Islet precursor cell (in vitro differentiated cells): ENCODE measurements at regions not wholly inside any gene's neighbourhood (a gene's known extent, or its start where the extent isn't known, plus 50 kb on each side); places are given as distances from the start of the nearest gene placed in this dataset.
A peak's percentile ranks its signal among the peaks of the same experiment; 100 is the strongest.

ENCODE experiments used
- DNase-seq: peaks from one replicate; pipeline ENCODE4 v3.0.0-alpha.2; 2018

- peak; percentile 65 for DNase-seq
Measured at GRCh38 chrX:10048076-10048475, 80.9 kb downstream of the CLDN34 start.

- no peak for DNase-seq
Measured at GRCh38 chrX:10048707-10049106, 81.5 kb downstream of the CLDN34 start.

DNA sequence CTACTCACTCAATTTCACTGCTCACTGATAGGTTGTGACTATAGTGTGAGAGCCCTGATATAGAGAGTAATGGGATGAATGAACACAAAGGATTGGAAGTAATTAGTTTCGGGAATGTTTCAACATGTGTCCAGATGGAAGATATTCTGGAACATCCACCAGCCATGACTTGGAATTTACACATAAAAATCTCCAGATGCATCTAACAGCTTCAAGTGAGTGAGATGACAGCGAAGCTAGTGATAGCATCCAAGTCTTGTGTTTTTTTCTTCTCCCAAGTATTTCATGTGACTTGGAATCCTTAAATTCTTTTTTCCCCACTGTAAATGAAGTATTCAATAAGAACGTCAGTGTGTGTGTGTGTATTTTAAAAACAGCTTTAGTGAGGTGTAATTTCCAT lies 82.1 kb downstream of the CLDN34 start:
- no peak for DNase-seq

- no peak for DNase-seq
Measured at GRCh38 chrX:10050481-10050880, 83.3 kb downstream of the CLDN34 start.

- DNase-seq: no peak
Measured at GRCh38 chrX:10051866-10052480, 84.8 kb downstream of the CLDN34 start.

DNA sequence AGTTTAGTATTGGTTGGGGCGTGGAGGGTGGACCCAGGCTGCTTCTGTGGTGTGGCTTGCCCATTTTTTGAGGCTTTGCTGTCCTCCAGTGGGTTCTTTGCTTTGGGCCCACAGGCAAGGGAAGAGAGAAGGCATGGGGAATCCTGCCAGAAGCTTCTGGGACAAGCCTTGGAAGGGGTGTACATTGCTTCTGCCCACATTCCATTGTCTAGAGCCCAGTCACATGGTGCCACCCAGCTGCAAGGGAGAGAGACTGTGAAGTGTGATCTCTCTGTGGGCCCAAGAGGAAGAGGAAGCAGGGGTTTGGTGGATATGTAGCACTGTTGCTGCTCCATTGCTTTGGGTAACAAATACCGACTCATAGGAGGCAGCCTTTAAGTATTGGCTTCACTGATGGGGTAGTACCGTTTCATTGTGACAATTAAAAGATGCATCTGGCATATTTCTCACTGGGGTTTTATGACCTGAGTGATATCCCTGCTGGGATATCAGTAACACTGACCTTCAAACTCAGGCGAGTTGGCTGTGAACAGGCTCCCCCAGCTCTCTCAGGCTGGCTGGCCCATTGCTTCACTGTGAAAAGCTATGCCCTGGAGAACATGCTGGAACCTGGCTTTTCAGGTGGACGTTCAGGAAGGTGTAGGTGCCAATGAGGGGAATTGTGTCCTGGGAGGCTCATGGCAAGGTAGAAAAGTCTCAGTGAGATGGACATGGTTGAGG lies 85.9 kb downstream of the CLDN34 start:
- DNase-seq: no peak

GRCh38 chrX:10054396-10054795 lies 87.2 kb downstream of the CLDN34 start:
- DNase-seq: no peak

DNA sequence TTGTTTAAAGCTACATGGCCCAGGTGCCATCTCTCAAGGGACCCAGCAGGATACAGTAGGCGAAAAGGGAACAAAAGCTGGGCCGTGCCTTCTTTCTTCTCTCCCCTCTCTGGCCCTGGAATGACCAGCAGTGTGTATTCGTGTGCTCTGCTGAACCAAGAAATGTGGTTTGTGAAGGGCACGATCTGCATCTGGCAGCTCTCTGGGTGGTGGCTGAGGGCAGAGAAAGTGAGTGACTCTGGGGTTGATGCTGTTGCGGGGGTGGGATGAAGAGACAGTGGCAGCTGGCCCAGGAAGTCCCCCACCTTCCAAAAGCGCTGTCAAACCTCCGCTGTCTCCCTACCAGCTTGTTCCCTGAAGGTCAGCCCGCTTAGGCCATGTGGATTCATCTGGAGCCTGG lies 88.3 kb downstream of the CLDN34 start:
- DNase-seq: no peak

DNA sequence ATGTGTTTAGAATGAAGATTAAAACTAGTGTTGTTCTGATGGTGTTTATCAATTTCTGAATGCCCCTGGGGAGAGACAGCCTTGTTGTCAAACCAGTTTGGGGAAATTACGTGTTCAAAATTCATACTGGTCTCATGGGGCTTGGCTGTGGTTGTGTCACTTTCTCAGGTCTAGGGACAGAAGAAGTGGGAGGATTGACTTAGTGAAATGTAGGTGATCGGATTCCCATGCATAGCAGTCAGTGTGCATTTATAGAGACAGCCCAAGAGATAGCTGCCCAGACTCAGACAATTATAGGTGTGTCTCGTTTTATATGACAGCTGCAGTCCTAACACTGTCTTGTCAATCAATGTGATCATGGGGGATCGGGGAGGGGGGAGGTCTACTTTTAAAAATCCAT lies 94.4 kb upstream of the CLCN4 start:
- no peak for DNase-seq

GRCh38 chrX:10062980-10063379 lies 93.8 kb upstream of the CLCN4 start:
- DNase-seq: no peak

GRCh38 chrX:10064736-10065135 lies 92.0 kb upstream of the CLCN4 start:
- DNase-seq: no peak

DNA sequence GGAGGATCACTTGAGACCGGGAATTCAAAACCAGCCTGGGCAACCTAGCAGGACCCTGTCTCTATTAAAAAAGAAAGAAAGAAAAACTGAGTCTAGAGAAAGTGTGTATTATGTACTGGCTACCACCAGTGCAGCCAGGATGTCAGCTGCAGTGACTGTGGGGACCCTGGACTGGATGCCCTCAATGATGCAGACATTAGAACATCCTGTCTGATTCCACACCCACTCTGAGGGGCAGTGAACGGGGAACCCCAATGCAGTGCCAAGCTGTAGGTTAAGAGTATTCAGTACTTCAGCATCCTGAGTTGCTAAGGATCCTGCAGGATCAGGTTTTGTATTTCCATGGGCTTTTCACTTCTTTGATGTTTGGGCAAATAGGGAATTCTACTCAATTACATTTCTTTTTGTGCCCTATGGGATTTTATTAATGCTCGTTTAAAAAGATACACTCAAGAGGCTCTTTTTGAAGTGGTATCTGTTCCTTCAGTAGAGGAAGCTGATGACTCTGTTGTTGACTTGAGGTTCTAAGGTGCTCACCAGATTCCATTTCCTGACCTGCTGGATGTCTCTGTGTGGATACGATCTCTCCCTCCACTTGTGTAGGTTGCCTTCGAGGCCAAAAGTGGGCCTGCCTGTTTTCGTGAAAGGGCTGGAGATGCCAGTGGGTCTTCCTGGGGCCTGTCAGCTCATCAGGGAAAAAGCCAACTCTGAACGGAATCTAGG lies 85.9 kb upstream of the CLCN4 start:
- no peak for DNase-seq

GRCh38 chrX:10071451-10072144 lies 85.2 kb upstream of the CLCN4 start:
- no peak for DNase-seq

- DNase-seq: no peak
Measured at GRCh38 chrX:10072786-10073568, 83.8 kb upstream of the CLCN4 start.

- no peak for DNase-seq
Measured at GRCh38 chrX:10073671-10074070, 83.1 kb upstream of the CLCN4 start.

GRCh38 chrX:10074241-10074941 lies 82.4 kb upstream of the CLCN4 start:
- DNase-seq: no peak

DNA sequence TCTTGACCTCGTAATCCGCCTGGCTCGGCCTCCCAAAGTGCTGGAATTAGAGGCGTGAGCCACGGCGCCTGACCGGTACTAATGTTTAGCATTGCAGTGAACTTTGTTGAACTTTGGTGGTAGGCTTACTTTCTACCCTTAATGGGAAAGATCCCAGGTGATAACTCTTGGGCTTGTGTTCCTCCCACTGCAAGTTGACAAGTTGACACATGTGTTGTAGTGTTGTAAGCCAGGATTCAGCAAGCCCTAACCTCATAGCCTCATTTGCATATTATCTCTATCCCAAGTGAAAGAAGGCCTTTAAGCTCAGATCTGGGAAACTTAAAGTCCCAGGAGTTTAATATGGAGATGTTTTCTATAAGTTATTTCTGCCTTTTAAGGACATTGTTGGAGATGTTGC lies 80.0 kb upstream of the CLCN4 start:
- DNase-seq: no peak

DNA sequence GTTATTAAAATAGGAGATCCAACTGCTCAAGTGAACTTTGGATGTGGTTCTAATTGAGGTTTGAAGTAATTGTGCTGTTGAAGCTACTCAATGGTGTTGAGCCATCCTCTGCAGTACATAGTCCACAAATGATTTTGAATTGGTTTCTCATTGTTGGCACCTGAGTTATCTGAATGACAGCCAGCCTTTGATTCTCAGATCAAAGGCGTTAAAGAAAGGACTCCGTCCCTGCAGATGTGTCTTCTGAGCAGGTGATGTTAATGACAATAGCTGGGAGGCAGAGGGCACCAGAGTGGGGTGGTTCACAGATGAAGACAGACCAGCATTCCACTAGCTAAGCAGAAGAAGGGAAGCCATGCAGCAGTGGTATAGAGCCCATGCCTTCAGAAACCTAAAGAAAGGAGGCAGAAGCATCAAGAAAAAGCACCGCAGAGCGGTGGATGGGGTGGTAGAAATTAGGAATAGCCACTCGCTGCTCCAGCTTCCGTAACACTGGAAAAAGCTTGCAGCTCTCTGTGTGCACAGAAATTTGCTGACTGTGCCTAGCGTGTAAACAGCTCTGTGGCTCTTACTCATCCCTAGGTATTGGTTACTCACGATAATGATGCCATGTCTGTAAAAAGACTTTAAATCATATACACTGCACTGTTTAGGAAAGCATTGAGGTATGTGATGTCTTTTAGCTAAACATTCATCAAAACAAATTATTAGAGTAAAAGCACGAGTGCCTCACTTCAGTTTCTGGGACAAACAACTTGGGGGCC lies 79.2 kb upstream of the CLCN4 start:
- DNase-seq: no peak

GRCh38 chrX:10078266-10078665 lies 78.5 kb upstream of the CLCN4 start:
- no peak for DNase-seq

- DNase-seq: no peak
Measured at GRCh38 chrX:10079231-10079630, 77.5 kb upstream of the CLCN4 start.

GRCh38 chrX:10083809-10084208 lies 73.0 kb upstream of the CLCN4 start:
- no peak for DNase-seq
